ENCODE measurements at regions not wholly inside any gene's neighbourhood (a gene's known extent, or its start where the extent isn't known, plus 50 kb on each side); places are given as distances from the start of the nearest gene placed in this dataset.

DNA sequence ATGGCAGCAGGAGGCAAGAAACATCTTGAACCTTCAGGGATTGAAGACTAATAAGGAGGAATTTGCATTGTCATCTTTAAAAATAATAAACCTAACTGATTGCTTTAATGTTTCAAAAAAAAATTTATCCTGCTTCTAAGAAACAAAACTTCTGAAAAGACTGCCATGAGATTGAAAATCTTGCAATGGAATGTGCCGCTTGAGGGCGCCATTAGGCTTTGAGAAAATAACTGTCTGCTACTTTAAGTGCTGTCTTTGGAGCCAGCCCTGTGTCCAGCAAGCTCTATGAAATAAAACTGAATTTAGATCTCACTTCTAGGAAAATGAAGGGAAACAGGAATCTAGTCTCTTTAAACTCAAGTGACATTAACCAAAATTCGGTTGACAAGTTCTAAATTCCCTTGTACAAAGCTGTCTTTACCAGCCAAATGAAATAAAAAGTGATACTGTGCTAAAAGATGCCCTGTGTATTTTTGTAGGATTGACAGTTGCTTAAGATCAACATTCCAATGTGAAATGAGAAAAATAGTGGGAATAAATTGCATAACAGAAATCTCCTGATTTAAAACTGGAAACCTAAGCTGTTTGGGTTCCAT, 79.4 kb downstream of the ESM1 start:
- TF ChIP-seq, protein P1, sequence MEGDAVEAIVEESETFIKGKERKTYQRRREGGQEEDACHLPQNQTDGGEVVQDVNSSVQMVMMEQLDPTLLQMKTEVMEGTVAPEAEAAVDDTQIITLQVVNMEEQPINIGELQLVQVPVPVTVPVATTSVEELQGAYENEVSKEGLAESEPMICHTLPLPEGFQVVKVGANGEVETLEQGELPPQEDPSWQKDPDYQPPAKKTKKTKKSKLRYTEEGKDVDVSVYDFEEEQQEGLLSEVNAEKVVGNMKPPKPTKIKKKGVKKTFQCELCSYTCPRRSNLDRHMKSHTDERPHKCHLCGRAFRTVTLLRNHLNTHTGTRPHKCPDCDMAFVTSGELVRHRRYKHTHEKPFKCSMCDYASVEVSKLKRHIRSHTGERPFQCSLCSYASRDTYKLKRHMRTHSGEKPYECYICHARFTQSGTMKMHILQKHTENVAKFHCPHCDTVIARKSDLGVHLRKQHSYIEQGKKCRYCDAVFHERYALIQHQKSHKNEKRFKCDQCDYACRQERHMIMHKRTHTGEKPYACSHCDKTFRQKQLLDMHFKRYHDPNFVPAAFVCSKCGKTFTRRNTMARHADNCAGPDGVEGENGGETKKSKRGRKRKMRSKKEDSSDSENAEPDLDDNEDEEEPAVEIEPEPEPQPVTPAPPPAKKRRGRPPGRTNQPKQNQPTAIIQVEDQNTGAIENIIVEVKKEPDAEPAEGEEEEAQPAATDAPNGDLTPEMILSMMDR (IDR thresholded peaks at IDR 0.05 in 4 of 5, conservative IDR thresholded peaks at IDR 0.05 in 1 of 5), result peak in 2 of 5 experiments; percentile 46 to 56
- TF ChIP-seq POLR2A (IDR thresholded peaks at IDR 0.05), result no peak
